Kidney (tissue), 13 donors: ENCODE measurements at regions not wholly inside any gene's neighbourhood (a gene's known extent, or its start where the extent isn't known, plus 50 kb on each side); places are given as distances from the start of the nearest gene placed in this dataset.

Source experiments
- DNase-seq, 5 donors: peaks; one replicate each; pipeline ENCODE4 v3.0.0-alpha.2; 2013 to 2020
- FAIRE-seq: peaks from 2 replicates; lab custom pipeline; 2012; peaks lifted over from hg19 to GRCh38; lab: Jason Lieb, UNC
- H3K27ac ChIP-seq, 2 donors: one replicate each; pipeline ENCODE4 v1.7.0; 2013; ENCODE audit warnings: low read depth in 2 of 2, low read length in 2 of 2, inconsistent platforms in 1 of 2
- H3K27me3 ChIP-seq: one replicate; pipeline ENCODE4 v1.7.1; 2013; ENCODE audit warnings: low read length, inconsistent platforms; ENCODE audit not compliant: control insufficient read depth, insufficient read depth
- H3K36me3 ChIP-seq, 3 donors: one replicate each; pipeline versions ENCODE4 v1.7.0 to v1.7.1; 2013; ENCODE audit warnings: low read length in 3 of 3, control low read depth in 1 of 3, inconsistent platforms in 1 of 3; ENCODE audit not compliant: insufficient read depth in 3 of 3, control insufficient read depth in 2 of 3
- H3K4me1 ChIP-seq, 3 donors: one replicate each; pipeline versions ENCODE4 v1.7.0 to v1.7.1; 2013; ENCODE audit warnings: low read length in 3 of 3, inconsistent platforms in 1 of 3, low read depth in 1 of 3; ENCODE audit not compliant: control insufficient read depth in 2 of 3, insufficient read depth in 2 of 3
- H3K4me3 ChIP-seq, 3 donors: one replicate each; pipeline versions ENCODE4 v1.7.0 to v1.8.1; 2013; ENCODE audit warnings: low read length in 3 of 3, control low read depth in 1 of 3, inconsistent platforms in 1 of 3
- H3K9ac ChIP-seq, 3 donors: one replicate each; pipeline versions ENCODE4 v1.7.0 to v1.7.1; 2013; ENCODE audit warnings: low read length in 3 of 3, control low read depth in 1 of 3, inconsistent platforms in 1 of 3
- H3K9me3 ChIP-seq, 3 donors: one replicate each; pipeline versions ENCODE4 v1.7.0 to v1.7.1; 2013; ENCODE audit warnings: low read length in 3 of 3, control low read depth in 1 of 3, inconsistent platforms in 1 of 3; ENCODE audit not compliant: control insufficient read depth in 2 of 3, insufficient read depth in 1 of 3
- intact Hi-C: fragments of 100-400 bp; cut with DNase I; formaldehyde crosslinking; loops from one replicate; pipeline ENCODE4 v1.11.1; 2022
- TF ChIP-seq, protein P1 (sequence below): IDR thresholded peaks from 3 replicates; pipeline ENCODE4 v1.5.1; 2012; ENCODE audit warnings: mild to moderate bottlenecking, moderate library complexity, borderline replicate concordance; ENCODE audit not compliant: insufficient read depth; ENCODE audit errors: extremely low read depth
- donor health status: control.
- donor health status: control.
- donor health status: control.
- donor health status: control.
- donor health status: control.
- donor health status: DM: yes; HTN: yes; CAD: no.
- donor health status: Normal renal cell carcinoma (clear cell type).

DNA sequence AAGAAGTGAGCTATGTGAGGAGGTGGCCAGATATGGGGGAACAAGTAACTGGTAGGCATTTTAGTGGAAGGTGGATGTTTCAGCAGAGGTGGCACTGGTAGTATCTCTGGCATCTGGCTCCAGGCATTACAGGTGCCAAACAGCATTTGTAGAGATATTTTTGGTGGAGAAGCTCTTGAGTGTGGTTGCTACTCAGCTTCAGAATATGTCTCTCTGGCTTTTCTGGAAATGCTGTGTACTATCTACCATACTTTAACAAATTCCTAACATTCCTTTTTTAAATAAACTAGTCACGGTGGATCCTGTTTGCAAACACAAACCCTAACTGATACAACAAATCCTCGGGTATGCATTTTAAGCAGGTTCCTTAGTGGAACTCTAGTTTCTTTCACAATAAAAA is 128.0 kb downstream of the BARX2 start:
- no peak for FAIRE-seq

DNA sequence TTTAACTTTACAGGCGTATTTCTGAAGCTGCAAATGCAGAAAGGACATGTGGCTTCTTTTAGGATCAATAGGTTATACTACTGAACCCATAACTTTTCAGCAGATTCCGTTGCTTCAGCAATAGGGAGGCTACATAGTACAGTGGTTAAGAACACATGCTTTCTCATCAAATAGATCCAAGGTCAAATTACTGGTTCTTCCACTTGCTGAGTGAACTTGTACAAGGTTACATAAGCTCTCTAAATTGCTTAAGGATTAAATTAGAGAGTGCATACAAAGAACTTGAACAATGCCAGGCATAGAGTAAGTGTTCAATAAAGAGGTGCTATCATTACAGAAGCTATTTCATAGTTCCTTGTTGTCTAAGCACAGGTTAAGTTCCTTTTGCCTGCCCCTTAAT is 129.6 kb downstream of the BARX2 start:
- H3K36me3 ChIP-seq = no peaks in the 10 kb centered on the region
- intact Hi-C loops = no loop called here
- no peak overlapping the region for H3K27ac ChIP-seq
- no peak overlapping the region for H3K4me3 ChIP-seq
- DNase-seq (peak in 1 of 5 donors; percentile 4), FAIRE-seq (no peak)
- H3K4me1 ChIP-seq = no peaks in the 10 kb centered on the region
- H3K9me3 ChIP-seq = peaks cover 0 to 3% (median 0%) of the 10 kb centered on the region in 3 donors
- TF ChIP-seq, protein P1, sequence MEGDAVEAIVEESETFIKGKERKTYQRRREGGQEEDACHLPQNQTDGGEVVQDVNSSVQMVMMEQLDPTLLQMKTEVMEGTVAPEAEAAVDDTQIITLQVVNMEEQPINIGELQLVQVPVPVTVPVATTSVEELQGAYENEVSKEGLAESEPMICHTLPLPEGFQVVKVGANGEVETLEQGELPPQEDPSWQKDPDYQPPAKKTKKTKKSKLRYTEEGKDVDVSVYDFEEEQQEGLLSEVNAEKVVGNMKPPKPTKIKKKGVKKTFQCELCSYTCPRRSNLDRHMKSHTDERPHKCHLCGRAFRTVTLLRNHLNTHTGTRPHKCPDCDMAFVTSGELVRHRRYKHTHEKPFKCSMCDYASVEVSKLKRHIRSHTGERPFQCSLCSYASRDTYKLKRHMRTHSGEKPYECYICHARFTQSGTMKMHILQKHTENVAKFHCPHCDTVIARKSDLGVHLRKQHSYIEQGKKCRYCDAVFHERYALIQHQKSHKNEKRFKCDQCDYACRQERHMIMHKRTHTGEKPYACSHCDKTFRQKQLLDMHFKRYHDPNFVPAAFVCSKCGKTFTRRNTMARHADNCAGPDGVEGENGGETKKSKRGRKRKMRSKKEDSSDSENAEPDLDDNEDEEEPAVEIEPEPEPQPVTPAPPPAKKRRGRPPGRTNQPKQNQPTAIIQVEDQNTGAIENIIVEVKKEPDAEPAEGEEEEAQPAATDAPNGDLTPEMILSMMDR = no peak
- H3K9ac ChIP-seq = no peak overlapping the region
- no peaks in the 10 kb centered on the region for H3K27me3 ChIP-seq

More for the DNA sequence above, 128.0 kb downstream of the BARX2 start:
- Histone ChIP-seq H3K27me3 (no peaks in the 10 kb centered on the region), H3K27ac (no peak overlapping the region), H3K4me3 (no peak overlapping the region), H3K36me3 (no peaks in the 10 kb centered on the region), H3K4me1 (no peaks in the 10 kb centered on the region), H3K9me3 (peaks cover 0 to 3% (median 0%) of the 10 kb centered on the region in 3 donors), H3K9ac (no peak overlapping the region)
- DNase-seq = no peak
- intact Hi-C loops = no loop called here
- TF ChIP-seq, protein P1 = no peak

- no peak overlapping the region for H3K27ac ChIP-seq
Measured at GRCh38 chr11:129508163-129508562, 132.5 kb downstream of the BARX2 start.

More at GRCh38 chr11:129508163-129508562, 132.5 kb downstream of the BARX2 start:
- no peak for FAIRE-seq
- no peak for DNase-seq
- H3K4me1 ChIP-seq = no peaks in the 10 kb centered on the region
- no peaks in the 10 kb centered on the region for H3K27me3 ChIP-seq
- no peak overlapping the region for H3K9ac ChIP-seq
- no peaks in the 10 kb centered on the region for H3K9me3 ChIP-seq
- intact Hi-C loops = no loop called here
- H3K4me3 ChIP-seq = no peak overlapping the region
- TF ChIP-seq, protein P1 = no peak
- no peaks in the 10 kb centered on the region for H3K36me3 ChIP-seq
